AG10803 (cell line): ENCODE measurements at regions not wholly inside any gene's neighbourhood (a gene's known extent, or its start where the extent isn't known, plus 50 kb on each side); places are given as distances from the start of the nearest gene placed in this dataset.

ENCODE experiments used
- DNase-seq: peaks from one replicate; pipeline ENCODE4 v3.0.0; 2010; ENCODE audit warnings: low read depth
- H3K4me3 ChIP-seq: 2 replicates; pipeline ENCODE4 v1.5.1; 2011; ENCODE audit warnings: mild to moderate bottlenecking, low read length, control low read depth
- TF ChIP-seq, protein P1 (sequence below): conservative IDR thresholded peaks from 2 replicates; pipeline ENCODE4 v1.5.1; 2011; ENCODE audit warnings: mild to moderate bottlenecking, low read length, control low read depth, inconsistent platforms

DNA sequence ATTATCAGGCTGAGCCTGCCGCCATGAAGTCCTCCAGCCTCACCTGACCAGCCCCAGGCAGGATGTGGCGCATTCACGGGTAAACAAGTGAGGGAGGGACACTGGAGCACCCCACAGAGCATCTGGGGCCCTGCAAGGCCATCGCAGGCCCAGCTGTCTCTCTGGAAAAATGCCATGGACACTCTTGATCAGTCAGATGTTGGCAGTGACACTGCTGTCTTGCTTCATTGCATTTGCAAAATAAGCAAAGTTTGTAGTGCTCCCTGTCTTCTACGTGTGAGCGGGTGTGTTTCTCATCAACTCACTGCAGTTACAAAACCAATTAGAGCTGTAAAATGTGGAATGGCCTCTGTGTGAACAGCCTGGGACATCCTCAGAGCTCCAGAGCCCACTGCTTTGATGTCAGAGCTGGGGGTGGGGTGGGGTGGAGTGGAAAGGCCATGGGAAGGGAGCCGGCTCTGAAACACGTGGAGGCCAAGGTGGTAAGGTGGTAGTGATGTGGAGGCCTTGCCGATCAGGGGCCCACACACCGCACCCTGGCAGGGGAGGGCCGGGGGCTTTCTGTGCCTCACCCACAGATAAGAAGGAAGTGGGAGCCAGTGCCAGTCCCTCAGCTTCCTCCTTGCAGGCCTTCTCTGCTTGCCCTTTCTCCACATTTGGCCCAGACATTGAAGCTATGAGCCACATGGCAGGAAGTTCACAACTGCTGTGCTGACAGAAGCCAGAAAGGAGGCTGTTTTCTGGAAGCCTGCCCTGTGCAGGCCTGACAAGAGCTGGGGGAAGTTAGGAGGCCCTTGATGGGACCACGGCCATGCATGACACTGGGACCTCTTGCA lies 254.9 kb downstream of the RHOU start:
- no peak overlapping the region for H3K4me3 ChIP-seq
- peak; percentile 59 for DNase-seq
- TF ChIP-seq, protein P1, sequence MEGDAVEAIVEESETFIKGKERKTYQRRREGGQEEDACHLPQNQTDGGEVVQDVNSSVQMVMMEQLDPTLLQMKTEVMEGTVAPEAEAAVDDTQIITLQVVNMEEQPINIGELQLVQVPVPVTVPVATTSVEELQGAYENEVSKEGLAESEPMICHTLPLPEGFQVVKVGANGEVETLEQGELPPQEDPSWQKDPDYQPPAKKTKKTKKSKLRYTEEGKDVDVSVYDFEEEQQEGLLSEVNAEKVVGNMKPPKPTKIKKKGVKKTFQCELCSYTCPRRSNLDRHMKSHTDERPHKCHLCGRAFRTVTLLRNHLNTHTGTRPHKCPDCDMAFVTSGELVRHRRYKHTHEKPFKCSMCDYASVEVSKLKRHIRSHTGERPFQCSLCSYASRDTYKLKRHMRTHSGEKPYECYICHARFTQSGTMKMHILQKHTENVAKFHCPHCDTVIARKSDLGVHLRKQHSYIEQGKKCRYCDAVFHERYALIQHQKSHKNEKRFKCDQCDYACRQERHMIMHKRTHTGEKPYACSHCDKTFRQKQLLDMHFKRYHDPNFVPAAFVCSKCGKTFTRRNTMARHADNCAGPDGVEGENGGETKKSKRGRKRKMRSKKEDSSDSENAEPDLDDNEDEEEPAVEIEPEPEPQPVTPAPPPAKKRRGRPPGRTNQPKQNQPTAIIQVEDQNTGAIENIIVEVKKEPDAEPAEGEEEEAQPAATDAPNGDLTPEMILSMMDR = no peak

DNA sequence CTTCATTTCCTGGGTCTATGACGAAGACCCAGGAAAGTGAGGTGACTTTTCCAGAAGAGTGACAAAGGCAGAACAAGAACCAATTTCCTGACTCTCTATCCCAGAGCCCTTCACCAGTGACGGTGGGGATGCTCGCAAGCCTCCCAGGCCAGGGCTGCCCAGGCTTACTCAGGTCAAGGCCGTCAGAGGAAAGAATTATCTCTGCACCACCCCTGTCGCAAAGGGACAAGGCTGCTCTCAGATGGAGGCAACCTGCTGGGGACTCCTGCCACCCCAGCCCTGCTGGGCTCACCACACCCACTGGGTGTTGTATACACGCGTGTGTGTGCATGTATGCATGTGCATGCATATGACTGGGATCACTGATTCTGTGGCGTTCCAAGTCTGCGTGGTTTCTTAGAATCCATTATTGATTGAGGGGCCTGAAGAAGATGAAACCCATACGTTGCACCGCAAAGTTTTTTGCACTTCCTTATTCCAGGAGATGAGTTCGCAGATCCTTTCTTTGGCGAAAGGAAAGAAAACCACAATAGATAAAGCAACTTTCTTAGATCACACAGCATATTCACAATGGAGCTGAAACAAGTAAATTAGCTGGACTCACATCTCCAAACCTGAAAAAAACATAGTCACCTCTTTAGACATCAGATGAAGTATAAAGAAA lies 255.8 kb downstream of the RHOU start:
- no peak overlapping the region for H3K4me3 ChIP-seq
- no peak for DNase-seq
- TF ChIP-seq, protein P1 = no peak

DNA sequence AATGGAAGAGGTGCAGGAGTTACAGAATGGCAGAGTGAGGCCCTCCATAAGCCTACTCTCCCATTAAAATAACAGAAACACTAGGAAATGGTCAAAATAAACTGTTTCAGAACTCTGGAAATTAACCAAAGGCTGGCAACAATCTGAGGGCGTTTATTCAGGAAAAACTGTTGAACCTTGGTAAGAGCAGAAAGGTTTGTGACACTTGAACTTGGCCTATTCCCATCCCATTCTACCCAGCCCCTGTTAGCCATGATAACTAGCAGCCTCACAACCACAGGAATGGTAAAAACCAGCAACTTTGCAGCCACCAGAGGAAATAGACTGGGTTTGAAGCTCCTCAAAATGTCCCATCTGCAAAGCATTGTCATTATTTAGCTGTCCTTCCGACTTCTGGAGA lies 256.8 kb downstream of the RHOU start:
- TF ChIP-seq, protein P1 = no peak
- no peak for DNase-seq

GRCh38 chr1:228992907-228993535 lies 257.7 kb downstream of the RHOU start:
- TF ChIP-seq, protein P1 = no peak
- no peak for DNase-seq
- H3K4me3 ChIP-seq = no peak overlapping the region

More for the DNA sequence above, 256.8 kb downstream of the RHOU start:
- no peak overlapping the region for H3K4me3 ChIP-seq

DNA sequence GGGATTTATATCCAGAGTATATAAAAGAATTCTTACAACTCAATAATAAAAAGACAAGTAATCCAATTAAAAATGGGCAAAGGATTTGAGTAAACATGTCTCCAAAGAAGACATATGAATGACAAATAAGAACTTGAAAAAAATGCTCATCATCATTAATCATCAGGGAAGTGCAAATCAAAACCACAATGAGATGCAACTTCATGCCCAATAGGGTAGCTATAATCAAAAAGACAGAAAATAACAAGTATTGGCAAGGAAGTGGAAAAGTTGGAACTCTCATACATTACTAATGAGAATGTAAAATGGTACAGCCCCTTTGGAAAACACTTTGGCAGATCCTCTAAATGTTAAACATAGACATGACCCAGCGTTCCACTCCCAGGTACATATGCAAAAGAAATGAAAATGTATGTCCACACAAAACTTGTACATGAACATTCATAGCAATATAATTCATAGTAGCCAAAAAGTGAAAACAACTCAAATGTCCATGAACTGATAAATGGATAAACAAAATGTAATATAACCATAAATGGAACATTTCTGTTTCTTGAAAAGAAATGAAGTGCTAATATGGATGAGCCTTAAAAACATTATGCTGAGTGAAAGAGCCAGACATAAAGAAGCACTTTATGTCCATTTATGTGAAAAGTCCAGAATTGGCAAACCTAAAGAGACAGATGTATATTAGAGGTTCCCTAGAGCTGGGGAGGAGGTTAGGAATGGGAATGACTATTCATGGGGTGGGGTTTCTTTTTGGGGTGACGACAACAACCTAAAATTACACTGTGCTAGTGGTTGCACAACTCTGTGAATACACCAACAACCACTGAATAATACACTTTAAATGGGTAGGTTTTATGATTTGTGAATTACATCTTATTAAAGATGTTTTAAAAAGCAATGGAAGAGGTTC lies 259.7 kb downstream of the RHOU start:
- TF ChIP-seq, protein P1 = no peak
- DNase-seq = no peak
- H3K4me3 ChIP-seq = no peak overlapping the region

DNA sequence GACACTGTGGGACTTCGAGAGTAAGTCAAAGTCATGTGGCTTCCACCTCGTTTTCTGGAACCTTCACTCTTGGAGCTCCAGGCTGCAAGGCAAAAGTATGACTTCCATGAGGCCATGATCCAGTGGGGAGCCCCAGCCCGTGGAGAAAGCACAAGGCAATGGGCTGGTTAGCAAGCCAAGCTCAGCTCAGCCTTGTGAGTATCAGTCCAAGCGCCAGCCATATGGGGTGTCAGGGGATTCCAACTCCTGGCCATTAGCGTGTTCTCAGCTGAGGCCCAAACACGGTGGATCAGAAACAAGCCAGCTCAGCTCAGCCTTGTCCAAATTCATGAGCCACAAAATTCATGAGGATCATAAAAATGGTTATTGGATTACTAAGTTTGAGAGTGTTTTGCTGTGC lies 261.0 kb downstream of the RHOU start:
- no peak for DNase-seq
- no peak overlapping the region for H3K4me3 ChIP-seq
- TF ChIP-seq, protein P1 = no peak
